ENCODE measurements at regions not wholly inside any gene's neighbourhood (a gene's known extent, or its start where the extent isn't known, plus 50 kb on each side); places are given as distances from the start of the nearest gene placed in this dataset.
"Not testable (repeated sequence)": the region's sequence is repeated elsewhere in the genome, so short reads cannot be mapped to it uniquely, and the experiment has no call there.

- Histone ChIP-seq H3K4me1 (peaks cover 16% of the 10 kb centered on the region), H3K27ac (no peak overlapping the region), H3K9me3 (replicated peaks) (no peaks in the 10 kb centered on the region), H3K4me3 (no peak overlapping the region), H3K27me3 (no peaks in the 10 kb centered on the region), H3K36me3 (no peaks in the 10 kb centered on the region)
- DNase-seq = no peak
Measured at GRCh38 chr7:19914866-19915265, 141.4 kb upstream of the TMEM196 start.

- Histone ChIP-seq H3K4me3 (no peak overlapping the region), H3K9me3 (replicated peaks) (0 out of 2 replicates have a peak, but pooled peaks cover 4% of the 10 kb centered on the region), H3K27me3 (no peaks in the 10 kb centered on the region), H3K27ac (no peak overlapping the region), H3K4me1 (no peaks in the 10 kb centered on the region), H3K36me3 (no peaks in the 10 kb centered on the region)
- DNase-seq = no peak
Measured at GRCh38 chr7:19900118-19900517, 126.7 kb upstream of the TMEM196 start.

- DNase-seq = peak in 1 of 2 experiments; percentile 21
- H3K27ac ChIP-seq = no peak overlapping the region
- no peaks in the 10 kb centered on the region for H3K36me3 ChIP-seq
- H3K4me1 ChIP-seq = no peaks in the 10 kb centered on the region
- no peak overlapping the region for H3K4me3 ChIP-seq
- 0 out of 2 replicates have a peak, but pooled peaks cover 4% of the 10 kb centered on the region for H3K9me3 ChIP-seq (replicated peaks)
- H3K27me3 ChIP-seq = no peaks in the 10 kb centered on the region
Measured at GRCh38 chr7:19899529-19899928, 126.1 kb upstream of the TMEM196 start.

DNA sequence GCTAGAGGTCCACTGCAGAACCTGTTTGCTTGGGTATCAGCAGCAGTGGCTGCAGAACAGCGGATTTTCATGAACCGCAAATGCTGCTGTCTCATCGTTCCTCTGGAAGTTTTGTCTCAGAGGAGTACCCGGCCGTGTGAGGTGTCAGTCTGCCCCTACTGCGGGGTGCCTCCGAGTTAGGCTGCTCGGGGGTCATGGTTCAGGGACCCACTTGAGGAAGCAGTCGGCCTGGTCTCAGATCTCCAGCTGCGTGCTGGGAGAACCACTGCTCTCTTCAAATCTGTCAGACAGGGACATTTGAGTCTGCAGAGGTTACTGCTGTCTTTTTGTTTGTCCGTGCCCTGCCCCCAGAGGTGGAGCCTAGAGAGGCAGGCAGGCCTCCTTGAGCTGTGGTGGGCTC lies 109.5 kb upstream of the TMEM196 start:
- not testable (repeated sequence) for H3K4me1 ChIP-seq; H3K36me3 ChIP-seq; DNase-seq; H3K27ac ChIP-seq; H3K9me3 ChIP-seq (replicated peaks); H3K4me3 ChIP-seq; H3K27me3 ChIP-seq

DNA sequence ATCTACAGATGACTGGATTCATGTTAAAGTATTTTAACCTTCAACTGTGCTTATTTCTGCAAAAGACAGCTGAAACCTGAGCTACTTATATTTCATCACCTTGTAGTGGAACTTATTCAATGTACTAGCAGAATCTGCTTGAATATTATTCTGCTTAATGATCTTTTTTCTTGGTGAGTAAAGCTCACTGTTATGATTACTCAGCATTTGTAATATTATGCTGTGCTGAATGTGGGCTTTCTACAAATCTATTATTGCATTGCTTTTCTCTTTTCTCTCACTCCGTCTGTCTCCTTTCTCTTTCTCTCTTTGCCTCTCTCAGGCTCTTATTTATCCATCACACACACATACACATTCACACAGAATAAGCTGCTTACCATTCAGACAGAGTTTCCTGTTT lies 98.7 kb upstream of the TMEM196 start:
- H3K27me3 ChIP-seq = no peaks in the 10 kb centered on the region
- no peaks in the 10 kb centered on the region for H3K36me3 ChIP-seq
- no peak overlapping the region for H3K4me3 ChIP-seq
- no peak for DNase-seq
- no peak overlapping the region for H3K27ac ChIP-seq
- no peaks in the 10 kb centered on the region for H3K4me1 ChIP-seq
- H3K9me3 ChIP-seq (replicated peaks) = no peaks in the 10 kb centered on the region

DNA sequence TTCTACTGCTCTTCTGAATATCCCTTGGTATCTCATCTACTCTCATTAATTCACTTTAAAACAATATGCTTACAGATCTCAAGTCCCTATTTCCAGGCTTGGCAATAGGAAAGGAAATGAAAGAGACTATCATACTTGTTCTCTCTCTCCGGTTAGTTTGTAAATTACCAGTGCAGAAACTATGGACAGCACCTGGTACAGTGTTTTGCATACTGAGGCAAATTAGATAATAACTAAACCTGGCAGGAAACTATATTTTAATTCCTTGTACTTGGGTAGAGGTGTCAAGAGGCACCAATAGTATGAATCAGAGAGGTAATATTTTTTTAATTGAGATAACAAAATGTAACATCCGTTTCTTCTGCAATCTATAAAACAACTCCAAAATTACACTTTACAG lies 97.7 kb upstream of the TMEM196 start:
- Histone ChIP-seq H3K36me3 (no peaks in the 10 kb centered on the region), H3K4me3 (no peak overlapping the region), H3K27ac (no peak overlapping the region), H3K27me3 (no peaks in the 10 kb centered on the region), H3K9me3 (replicated peaks) (no peaks in the 10 kb centered on the region), H3K4me1 (no peaks in the 10 kb centered on the region)
- DNase-seq = no peak

DNA sequence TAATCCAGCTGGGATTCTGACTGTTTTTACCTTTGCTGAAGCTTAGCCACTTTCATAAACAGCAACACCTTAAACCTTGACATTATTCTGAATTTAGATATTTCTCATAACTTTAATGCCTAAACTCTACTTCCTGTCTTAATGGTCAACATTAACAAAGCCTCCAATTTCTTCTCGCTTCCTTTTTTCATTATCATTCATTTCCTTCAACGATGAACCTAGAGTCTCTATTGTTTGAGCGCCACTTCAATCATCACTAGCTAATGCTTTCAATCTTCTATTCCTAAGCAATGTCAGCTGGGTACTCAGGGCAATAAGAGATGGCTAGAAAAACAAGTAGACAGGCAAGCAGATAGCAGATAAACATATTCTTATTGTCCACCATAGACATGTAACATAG lies 96.6 kb upstream of the TMEM196 start:
- no peaks in the 10 kb centered on the region for H3K36me3 ChIP-seq
- DNase-seq = no peak
- H3K27me3 ChIP-seq = no peaks in the 10 kb centered on the region
- no peaks in the 10 kb centered on the region for H3K4me1 ChIP-seq
- H3K27ac ChIP-seq = no peak overlapping the region
- H3K9me3 ChIP-seq (replicated peaks) = no peaks in the 10 kb centered on the region
- H3K4me3 ChIP-seq = no peak overlapping the region

DNA sequence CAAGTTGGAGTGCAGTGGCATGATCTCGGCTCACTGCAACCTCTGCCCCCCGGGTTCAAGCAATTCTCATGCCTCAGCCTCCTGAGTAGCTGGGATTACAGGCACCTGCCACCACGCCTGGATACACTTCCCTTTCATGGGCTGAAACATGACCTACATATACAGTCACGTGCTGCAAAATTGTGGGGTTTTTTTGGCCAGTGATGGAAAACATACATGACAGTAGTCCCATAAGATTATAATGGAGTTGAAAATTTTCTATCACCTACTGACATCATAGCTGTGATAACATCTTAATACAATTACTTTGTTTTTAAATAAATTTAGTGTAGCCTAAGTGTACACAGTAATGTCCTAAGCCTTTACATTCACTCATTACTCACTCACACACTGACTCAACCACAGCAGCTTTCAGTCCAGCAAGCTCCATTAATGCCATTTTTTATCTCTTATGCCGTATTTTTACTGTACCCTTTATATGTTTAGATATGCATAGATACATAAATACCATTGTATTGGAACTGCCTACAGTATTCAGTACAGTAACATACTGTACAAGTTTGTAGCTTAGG lies 79.9 kb upstream of the TMEM196 start:
- H3K9me3 ChIP-seq (replicated peaks) = no peaks in the 10 kb centered on the region
- DNase-seq = no peak
- H3K27me3 ChIP-seq = no peaks in the 10 kb centered on the region
- no peaks in the 10 kb centered on the region for H3K4me1 ChIP-seq
- H3K4me3 ChIP-seq = no peak overlapping the region
- no peaks in the 10 kb centered on the region for H3K36me3 ChIP-seq
- no peak overlapping the region for H3K27ac ChIP-seq

GRCh38 chr7:19852192-19852591 lies 78.8 kb upstream of the TMEM196 start:
- no peak for DNase-seq
- Histone ChIP-seq H3K4me3 (no peak overlapping the region), H3K36me3 (no peaks in the 10 kb centered on the region), H3K27ac (no peak overlapping the region), H3K27me3 (no peaks in the 10 kb centered on the region), H3K4me1 (no peaks in the 10 kb centered on the region), H3K9me3 (replicated peaks) (no peaks in the 10 kb centered on the region)

DNA sequence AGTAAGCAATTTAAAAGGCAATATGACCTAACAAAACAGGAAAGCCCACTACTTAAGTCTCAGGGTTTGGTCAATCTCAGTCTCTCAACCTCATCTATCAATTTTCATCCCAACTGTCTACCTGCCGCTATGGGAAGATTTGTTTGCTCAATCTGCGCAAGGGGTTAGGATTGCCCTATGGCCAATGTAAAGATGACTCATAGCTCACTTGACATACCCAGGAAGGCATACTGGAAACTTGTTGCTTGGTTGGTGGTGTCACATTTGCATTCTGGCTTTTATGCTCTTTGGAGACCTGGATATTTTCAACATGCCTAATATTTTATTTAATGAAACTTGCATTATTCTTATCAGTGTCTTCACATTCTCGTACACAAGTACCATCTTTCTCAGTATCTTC lies 78.1 kb upstream of the TMEM196 start:
- no peak for DNase-seq
- H3K4me3 ChIP-seq = no peak overlapping the region
- H3K9me3 ChIP-seq (replicated peaks) = no peaks in the 10 kb centered on the region
- no peaks in the 10 kb centered on the region for H3K36me3 ChIP-seq
- H3K4me1 ChIP-seq = no peaks in the 10 kb centered on the region
- H3K27me3 ChIP-seq = no peaks in the 10 kb centered on the region
- H3K27ac ChIP-seq = no peak overlapping the region

GRCh38 chr7:19834566-19834965 lies 61.1 kb upstream of the TMEM196 start:
- H3K27me3 ChIP-seq = no peaks in the 10 kb centered on the region
- no peaks in the 10 kb centered on the region for H3K36me3 ChIP-seq
- DNase-seq = no peak
- no peaks in the 10 kb centered on the region; the same call in 1 of the 2 replicates for H3K4me1 ChIP-seq
- no peak overlapping the region for H3K4me3 ChIP-seq
- H3K9me3 ChIP-seq (replicated peaks) = no peaks in the 10 kb centered on the region
- H3K27ac ChIP-seq = no peak overlapping the region

- Histone ChIP-seq H3K4me1 (no peaks in the 10 kb centered on the region), H3K27me3 (no peaks in the 10 kb centered on the region), H3K9me3 (replicated peaks) (no peaks in the 10 kb centered on the region), H3K27ac (no peak overlapping the region), H3K36me3 (no peaks in the 10 kb centered on the region), H3K4me3 (no peak overlapping the region)
- no peak for DNase-seq
Measured at GRCh38 chr7:19830604-19831003, 57.2 kb upstream of the TMEM196 start.
